HG03442 (cell line): ENCODE measurements at regions not wholly inside any gene's neighbourhood (a gene's known extent, or its start where the extent isn't known, plus 50 kb on each side); places are given as distances from the start of the nearest gene placed in this dataset.

Experiments
- ATAC-seq: cut with Tn5 transposase; IDR thresholded peaks from one replicate; pipeline ENCODE4 v1.9.1; 2021; ENCODE audit warnings: mild to moderate bottlenecking, moderate library complexity; ENCODE audit not compliant: unreplicated experiment

GRCh38 chr13:32859707-32860292 is 156.4 kb upstream of the KL start:
- ATAC-seq = no peak

- ATAC-seq = no peak
These were observed 154.9 kb upstream of the KL start for GRCh38 chr13:32861304-32861703.

GRCh38 chr13:32863596-32863995 is 152.6 kb upstream of the KL start:
- no peak for ATAC-seq

- no peak for ATAC-seq
These were observed 149.3 kb upstream of the KL start for GRCh38 chr13:32866921-32867320.

GRCh38 chr13:32877491-32877890 is 138.7 kb upstream of the KL start:
- ATAC-seq = no peak

- no peak for ATAC-seq
These were observed 138.1 kb upstream of the KL start for GRCh38 chr13:32878163-32878562.

- no peak for ATAC-seq
These were observed 135.6 kb upstream of the KL start for GRCh38 chr13:32880636-32881035.

GRCh38 chr13:32881074-32881776 is 135.0 kb upstream of the KL start:
- ATAC-seq = no peak

GRCh38 chr13:32881777-32882145 is 134.5 kb upstream of the KL start:
- no peak for ATAC-seq

- ATAC-seq = no peak
These were observed 133.5 kb upstream of the KL start for GRCh38 chr13:32882691-32883090.

- no peak for ATAC-seq
These were observed 132.7 kb upstream of the KL start for GRCh38 chr13:32883474-32883873.

GRCh38 chr13:32887617-32888016 is 128.6 kb upstream of the KL start:
- ATAC-seq = no peak

- no peak for ATAC-seq
These were observed 126.1 kb upstream of the KL start for GRCh38 chr13:32889986-32890565.

- no peak for ATAC-seq
These were observed 123.0 kb upstream of the KL start for GRCh38 chr13:32893176-32893575.

- ATAC-seq = no peak
These were observed 121.6 kb upstream of the KL start for GRCh38 chr13:32894589-32895001.

GRCh38 chr13:32895296-32895695 is 120.9 kb upstream of the KL start:
- ATAC-seq = no peak

- ATAC-seq = no peak
These were observed 118.9 kb upstream of the KL start for GRCh38 chr13:32897296-32897695.

GRCh38 chr13:32902029-32902780 is 114.0 kb upstream of the KL start:
- no peak for ATAC-seq

GRCh38 chr13:32902874-32903273 is 113.3 kb upstream of the KL start:
- ATAC-seq = no peak

GRCh38 chr13:32903720-32904119 is 112.5 kb upstream of the KL start:
- ATAC-seq = no peak

GRCh38 chr13:32904266-32904665 is 112.0 kb upstream of the KL start:
- ATAC-seq = no peak
